ENCODE measurements at regions not wholly inside any gene's neighbourhood (a gene's known extent, or its start where the extent isn't known, plus 50 kb on each side); places are given as distances from the start of the nearest gene placed in this dataset.
"Not testable (repeated sequence)": the region's sequence is repeated elsewhere in the genome, so short reads cannot be mapped to it uniquely, and the experiment has no call there.

- no peak for DNase-seq (ENCODE audit: low read depth in 2 of 2, low spot score in 1 of 2)
Observed at GRCh38 chr3:95338446-95338845, 1275.6 kb downstream of the NSUN3 start.

GRCh38 chr3:95341314-95341713 is 1278.5 kb downstream of the NSUN3 start:
- DNase-seq (ENCODE audit: low read depth in 2 of 2, low spot score in 1 of 2), result no peak

DNA sequence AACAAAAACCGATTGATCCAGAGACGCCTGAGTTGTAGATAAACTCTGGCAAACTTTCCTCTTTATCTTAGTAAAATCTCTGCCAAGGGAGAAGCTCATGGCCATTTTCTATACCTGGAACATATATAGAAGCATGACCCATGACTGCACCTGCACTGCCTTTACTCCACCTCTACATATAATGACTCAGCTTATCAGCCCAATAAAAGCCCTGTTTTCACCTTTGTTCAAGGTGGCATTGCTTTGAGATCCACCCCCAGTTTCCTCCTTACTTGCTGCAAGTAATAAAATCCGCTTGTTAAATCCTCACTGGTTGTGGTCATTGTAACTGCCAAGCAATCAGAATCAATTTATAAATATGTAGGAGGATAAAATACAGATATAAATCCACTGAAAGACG is 1280.4 kb downstream of the NSUN3 start:
- DNase-seq (ENCODE audit: low read depth in 2 of 2, low spot score in 1 of 2), result no peak

DNA sequence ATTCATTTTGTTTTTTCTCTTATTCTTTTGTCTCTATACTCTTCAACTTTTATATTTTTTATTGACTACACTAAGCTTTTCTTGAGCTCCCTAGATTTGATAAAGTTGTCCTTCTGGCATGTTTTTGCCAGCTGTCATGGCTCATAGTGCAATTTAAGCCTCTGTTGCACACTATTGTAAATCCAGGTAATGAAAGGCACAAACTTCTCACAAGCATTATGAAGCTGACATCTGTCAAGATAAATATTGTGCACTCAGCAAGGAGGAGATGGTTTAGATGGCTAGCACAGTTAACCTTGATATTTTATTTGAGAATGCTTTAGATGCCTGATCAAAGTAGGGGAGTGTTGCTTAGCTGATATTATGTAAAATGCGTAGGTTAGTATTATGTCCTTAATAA is 1280.9 kb downstream of the NSUN3 start:
- no peak for DNase-seq (ENCODE audit: low read depth in 2 of 2, low spot score in 1 of 2)

GRCh38 chr3:95347936-95348335 is 1285.1 kb downstream of the NSUN3 start:
- not testable (repeated sequence) for DNase-seq (ENCODE audit: low read depth in 2 of 2, low spot score in 1 of 2)

- DNase-seq (ENCODE audit: low read depth in 2 of 2, low spot score in 1 of 2), result no peak
Observed at GRCh38 chr3:95348879-95349278, 1286.0 kb downstream of the NSUN3 start.

DNA sequence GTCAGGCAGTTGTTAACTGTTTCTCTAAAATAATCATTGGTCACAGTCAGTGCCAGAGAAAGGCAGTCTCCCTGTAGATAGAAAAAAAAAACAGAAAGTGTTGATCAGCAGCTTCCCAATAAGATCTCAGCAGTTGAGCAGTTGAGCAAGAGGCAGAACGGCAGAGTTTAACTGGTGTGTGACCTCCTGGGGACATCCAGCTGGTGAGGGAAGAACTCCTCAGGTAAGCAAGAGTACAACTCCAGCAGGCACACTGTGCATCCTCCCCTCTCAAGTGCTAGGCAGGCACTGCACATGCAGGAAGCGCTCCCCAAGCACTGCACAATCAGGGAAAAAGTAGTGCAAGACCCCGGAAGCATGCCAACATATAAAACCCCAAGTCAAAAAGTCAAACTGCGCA is 1287.2 kb downstream of the NSUN3 start:
- no peak for DNase-seq (ENCODE audit: low read depth in 2 of 2, low spot score in 1 of 2)

DNA sequence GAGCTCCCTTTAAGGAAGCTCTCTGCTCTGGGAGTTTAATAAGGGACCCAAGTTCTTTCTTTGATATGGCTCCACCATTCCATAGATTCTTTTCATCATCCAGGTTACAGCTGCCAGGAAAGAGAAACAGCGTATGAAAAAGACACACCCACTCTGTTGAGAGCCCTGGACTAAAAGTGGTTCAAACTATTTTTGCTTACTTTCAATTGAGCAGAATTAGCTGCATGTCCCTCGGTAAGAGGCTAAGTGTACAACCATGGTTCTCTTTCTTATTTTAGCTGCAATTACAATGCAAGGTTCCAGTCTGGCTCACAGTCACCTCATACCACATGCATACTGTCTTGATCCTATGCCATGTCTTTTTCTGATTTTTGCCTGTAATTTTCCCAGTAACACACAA is 1288.3 kb downstream of the NSUN3 start:
- DNase-seq (ENCODE audit: low read depth in 2 of 2, low spot score in 1 of 2), result no peak

DNA sequence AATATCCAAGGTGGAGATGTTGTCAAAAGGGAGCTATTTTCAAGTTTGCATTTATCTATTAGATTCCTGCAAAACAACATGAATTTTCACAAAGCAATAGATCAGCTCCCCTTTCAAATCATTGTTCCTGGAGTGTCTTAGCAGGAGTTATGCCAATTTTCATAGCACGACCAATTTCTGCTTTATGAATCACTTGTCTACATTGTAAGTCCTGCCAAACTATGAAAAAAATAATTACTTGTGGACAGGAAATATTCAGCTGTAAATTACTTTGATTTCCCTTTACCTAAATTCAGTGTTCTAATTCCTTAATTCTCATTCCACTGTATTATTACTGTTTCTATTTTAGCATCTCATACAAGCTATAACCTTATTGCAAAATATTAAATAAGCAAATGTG is 1289.6 kb downstream of the NSUN3 start:
- no peak for DNase-seq (ENCODE audit: low read depth in 2 of 2, low spot score in 1 of 2)

DNA sequence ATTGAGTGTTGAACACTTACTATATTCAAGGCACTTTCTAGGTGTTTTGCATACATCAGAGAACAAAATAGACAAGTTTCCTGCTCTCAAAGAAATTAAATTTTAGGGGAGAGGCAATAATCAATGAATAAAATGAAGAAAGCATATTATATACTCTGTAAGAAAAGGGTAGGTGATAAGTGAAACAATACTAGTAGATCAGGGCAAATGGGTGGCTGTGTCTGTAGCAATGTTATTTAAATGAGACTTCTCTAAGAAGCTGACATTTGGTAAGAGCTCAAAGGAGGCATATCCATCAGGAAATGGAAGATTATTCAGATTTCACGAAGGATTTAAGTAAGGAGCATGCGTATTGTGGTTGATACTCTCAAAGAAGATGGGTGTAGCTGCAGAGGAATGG is 1291.6 kb downstream of the NSUN3 start:
- DNase-seq (ENCODE audit: low read depth in 2 of 2, low spot score in 1 of 2), result no peak

DNA sequence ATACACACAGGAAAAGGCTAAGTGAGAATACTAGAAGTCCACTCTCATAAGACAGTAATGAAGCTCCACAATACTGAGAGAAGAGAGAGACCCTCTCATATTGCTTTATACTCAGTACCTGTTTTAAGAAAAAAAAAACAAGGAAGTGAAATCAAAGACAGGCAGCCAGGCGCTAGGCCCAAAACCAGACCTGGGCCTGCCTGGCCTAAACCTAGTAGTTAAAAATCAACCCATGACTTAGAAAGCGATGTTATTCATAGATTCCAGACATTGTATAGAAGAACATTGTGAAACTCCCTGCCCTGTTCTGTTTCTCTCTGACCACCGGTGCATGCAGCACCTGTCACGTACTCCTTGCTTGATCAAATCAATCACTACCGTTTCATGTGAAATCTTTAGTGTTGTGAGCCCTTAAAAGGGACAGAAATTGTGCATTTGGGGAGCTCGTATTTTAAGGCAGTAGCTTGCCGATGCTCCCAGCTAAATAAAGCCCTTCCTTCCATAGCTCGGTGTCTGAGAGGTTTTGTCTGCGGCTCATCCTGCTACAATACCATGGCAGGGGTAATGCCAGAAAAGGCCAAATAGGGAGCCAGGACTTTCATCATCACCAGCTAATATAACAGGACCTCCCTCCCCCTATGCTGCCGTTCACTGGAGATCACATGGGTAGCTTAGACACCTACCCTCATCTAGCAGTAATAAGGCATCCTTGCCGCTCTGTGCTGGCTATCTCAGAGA is 1294.1 kb downstream of the NSUN3 start:
- no peak for DNase-seq (ENCODE audit: low read depth in 2 of 2, low spot score in 1 of 2)

DNA sequence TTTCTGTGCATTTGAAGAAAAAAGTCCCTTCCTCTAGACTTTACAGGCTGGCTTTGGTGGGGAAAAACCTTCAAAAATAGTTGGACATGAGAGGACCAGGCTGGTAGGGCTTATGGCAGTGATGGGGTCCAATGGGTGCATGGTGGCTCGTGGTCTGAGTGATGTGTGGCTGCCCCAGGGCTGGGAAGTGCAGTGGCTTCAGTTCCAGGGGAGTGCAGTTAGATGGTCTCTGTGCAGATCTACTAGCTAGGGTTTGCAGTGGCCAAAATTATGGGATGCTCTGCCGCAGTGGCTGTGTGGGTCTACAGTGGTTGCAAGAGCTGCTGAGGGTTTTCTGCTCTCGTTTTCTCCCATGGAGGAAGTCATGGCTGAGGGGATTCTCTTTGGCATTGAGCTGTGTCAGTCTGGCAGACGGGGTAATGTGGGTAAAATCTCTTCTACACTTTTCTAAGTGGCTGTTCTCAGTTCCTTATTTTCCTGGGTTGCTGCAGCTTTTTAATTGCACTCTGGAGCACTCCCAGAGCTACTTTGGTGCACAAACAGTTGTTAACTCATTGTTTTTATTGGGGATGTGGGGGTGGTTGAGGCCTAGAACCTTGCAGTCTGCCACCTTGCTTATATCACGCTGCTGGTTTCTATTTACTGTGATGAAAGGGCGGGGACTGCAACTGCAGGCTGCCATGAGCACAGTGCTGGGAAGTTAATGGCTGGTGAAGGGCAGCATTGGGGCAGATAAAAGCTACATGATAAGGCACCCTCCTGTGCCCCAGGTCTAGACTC is 1324.6 kb downstream of the NSUN3 start:
- DNase-seq (ENCODE audit: low read depth in 2 of 2, low spot score in 1 of 2), result no peak

- no peak for DNase-seq (ENCODE audit: low read depth in 2 of 2, low spot score in 1 of 2)
Observed at GRCh38 chr3:95389725-95390313, 1327.0 kb downstream of the NSUN3 start.

GRCh38 chr3:95394286-95394685 is 1331.4 kb downstream of the NSUN3 start:
- DNase-seq (ENCODE audit: low read depth in 2 of 2, low spot score in 1 of 2), result no peak

DNA sequence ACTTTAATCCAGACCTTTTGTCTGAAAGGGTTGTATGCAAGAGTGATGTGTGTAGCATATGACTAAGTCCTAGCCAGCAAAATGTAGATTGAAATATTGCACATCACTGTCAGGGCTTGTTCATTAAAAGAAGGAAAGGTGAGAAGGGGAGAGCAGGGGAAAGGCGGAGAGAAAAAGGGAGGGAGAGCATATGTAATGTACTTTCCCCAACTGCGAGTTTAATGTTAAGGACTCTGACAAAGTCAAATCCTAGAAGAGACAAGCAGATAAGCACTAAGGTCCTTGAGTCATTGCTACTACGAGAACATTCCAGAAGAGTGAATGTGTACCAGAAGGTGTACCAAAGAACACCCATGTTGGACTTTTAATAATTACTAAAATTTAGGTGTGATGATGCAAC is 1336.7 kb downstream of the NSUN3 start:
- no peak for DNase-seq (ENCODE audit: low read depth in 2 of 2, low spot score in 1 of 2)

GRCh38 chr3:95401693-95402092 is 1338.8 kb downstream of the NSUN3 start:
- no peak for DNase-seq (ENCODE audit: low read depth in 2 of 2, low spot score in 1 of 2)

GRCh38 chr3:95407709-95408463 is 1345.0 kb downstream of the NSUN3 start:
- DNase-seq (ENCODE audit: low read depth in 2 of 2, low spot score in 1 of 2), result no peak

- no peak for DNase-seq (ENCODE audit: low read depth in 2 of 2, low spot score in 1 of 2)
Observed at GRCh38 chr3:95408464-95408862, 1345.6 kb downstream of the NSUN3 start.

DNA sequence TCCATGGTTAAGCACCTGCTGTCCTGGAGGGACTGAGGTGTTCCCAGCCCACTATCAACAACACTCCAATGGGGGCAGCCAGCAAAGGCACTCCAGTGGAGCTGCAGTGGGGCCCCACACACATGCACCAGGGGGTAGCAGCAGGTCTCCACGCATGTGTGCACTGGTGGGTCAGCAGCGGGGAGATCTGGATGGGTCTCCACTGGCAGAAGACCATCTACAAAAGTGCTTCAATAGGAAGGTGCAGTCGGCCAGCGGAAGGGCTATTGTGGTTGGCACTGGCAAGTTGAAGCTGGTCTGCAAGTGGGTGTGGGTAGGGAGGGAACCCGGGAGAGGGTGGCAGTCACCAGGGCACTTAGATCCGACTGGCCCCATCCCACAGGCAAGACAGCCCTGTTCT is 1355.4 kb downstream of the NSUN3 start:
- DNase-seq (ENCODE audit: low read depth in 2 of 2, low spot score in 1 of 2), result no peak

GRCh38 chr3:95424279-95424678 is 1361.4 kb downstream of the NSUN3 start:
- no peak for DNase-seq (ENCODE audit: low read depth in 2 of 2, low spot score in 1 of 2)

DNA sequence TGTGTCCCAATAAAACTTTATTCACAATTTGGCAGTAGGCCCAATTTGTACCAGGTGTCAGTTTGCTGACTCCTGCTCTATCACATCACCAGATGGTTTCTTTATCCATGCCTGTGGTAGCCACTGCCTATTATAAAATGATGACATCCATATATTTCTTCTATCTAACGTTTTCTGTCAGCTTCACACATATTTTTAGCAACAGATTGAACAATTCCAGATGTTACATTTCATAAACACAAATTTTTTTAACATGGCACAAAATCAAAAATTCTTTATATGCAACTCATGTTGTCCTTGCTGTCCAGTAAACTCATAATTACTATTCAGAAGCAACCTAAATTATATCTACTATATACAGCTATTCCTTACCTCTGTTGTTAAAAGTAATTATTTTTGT is 1371.6 kb downstream of the NSUN3 start:
- DNase-seq (ENCODE audit: low read depth in 2 of 2, low spot score in 1 of 2), result no peak

DNA sequence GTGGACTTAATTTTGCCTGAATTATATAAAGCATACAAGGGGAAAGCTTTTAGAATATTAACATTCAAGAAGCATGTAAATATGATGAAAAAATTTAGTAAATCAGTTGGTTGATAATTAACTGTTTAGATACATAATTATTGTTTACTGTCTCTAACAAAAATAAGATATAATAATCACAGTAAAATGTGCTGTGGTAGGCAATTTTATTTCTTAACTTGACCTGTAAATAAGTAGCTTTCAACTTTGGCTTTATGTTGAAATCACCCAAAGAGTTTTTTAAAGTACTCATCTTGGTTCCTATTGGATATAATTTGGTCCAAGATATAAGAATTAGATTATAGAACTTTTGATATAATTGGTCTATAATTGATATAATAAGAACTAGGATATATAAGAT is 1374.5 kb downstream of the NSUN3 start:
- DNase-seq (ENCODE audit: low read depth in 2 of 2, low spot score in 1 of 2), result no peak

Data from stimulated activated CD8-positive, alpha-beta memory T cell treated with anti-CD3 and anti-CD28 coated beads, Interleukin-4, amount 100 ng/mL, for 1 hour (primary cell).